ENCODE measurements at regions not wholly inside any gene's neighbourhood (a gene's known extent, or its start where the extent isn't known, plus 50 kb on each side); places are given as distances from the start of the nearest gene placed in this dataset.

DNA sequence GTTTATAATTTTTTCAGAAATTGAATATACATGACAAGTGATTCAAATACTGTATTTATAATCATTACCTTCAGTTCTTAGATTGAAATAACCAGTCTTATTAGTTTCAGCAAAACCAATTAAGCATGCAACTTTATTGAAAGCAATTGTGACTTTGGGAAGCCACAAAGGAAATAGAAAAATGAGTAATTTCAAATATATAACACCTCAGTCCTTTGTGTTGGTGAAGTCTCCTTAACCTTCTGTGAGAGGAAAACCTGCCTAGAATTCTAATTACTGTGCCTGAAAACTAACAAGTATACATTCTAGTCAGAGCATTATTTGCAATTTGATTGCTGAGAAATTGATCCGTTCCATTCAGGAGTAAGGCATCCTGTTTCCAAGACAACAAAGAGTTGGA lies 95.8 kb downstream of the S1PR1 start:
- DNase-seq (ENCODE audit: low read depth), result no peak
- no peak overlapping the region for H3K4me3 ChIP-seq (ENCODE audit: control insufficient read depth, low read depth, low read length)
- TF ChIP-seq, protein P1, sequence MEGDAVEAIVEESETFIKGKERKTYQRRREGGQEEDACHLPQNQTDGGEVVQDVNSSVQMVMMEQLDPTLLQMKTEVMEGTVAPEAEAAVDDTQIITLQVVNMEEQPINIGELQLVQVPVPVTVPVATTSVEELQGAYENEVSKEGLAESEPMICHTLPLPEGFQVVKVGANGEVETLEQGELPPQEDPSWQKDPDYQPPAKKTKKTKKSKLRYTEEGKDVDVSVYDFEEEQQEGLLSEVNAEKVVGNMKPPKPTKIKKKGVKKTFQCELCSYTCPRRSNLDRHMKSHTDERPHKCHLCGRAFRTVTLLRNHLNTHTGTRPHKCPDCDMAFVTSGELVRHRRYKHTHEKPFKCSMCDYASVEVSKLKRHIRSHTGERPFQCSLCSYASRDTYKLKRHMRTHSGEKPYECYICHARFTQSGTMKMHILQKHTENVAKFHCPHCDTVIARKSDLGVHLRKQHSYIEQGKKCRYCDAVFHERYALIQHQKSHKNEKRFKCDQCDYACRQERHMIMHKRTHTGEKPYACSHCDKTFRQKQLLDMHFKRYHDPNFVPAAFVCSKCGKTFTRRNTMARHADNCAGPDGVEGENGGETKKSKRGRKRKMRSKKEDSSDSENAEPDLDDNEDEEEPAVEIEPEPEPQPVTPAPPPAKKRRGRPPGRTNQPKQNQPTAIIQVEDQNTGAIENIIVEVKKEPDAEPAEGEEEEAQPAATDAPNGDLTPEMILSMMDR (conservative IDR thresholded peaks at IDR 0.05; ENCODE audit: control insufficient read depth, insufficient read depth, low read depth, low read length), result no peak

DNA sequence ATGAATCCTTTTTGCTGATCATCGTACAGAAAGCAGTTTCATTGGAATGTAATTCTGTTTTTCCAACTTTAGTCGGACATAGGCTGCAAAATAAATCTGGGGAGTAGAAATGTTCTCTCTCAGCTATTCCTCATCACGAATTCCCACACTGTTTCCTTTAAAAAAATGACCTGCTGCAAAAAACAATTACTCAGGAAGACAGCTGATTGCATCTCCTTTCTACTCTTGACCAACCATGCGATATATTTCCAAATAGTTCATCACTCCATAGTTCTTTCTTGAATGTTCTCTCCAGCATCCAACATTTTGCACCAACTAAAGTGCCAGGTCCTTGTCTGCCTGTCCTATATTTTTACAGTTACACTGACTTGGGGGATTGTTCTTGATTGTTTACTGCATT lies 96.4 kb downstream of the S1PR1 start:
- no peak for DNase-seq (ENCODE audit: low read depth)

DNA sequence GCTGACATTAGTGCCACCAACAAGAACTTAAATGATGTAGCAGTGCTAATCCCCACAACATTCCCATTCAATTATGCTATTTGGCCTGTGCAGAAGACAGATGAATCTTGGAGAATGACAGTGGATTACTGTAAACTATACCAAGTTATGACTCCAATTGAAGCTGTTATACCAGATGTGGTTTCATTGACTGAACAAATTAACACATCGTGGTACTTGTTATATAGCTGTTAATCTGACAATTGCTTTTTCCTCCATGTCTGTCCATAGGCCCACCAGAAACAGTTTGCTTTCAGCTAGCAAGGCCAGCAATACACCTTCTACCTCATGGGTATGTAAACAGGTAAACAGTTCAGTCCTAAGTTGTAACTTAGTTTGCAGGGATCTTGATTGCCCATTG lies 101.1 kb downstream of the S1PR1 start:
- DNase-seq (ENCODE audit: low read depth), result no peak
- H3K4me3 ChIP-seq (ENCODE audit: control insufficient read depth, low read depth, low read length), result no peak overlapping the region

More for the DNA sequence above, 96.4 kb downstream of the S1PR1 start:
- no peak overlapping the region for H3K4me3 ChIP-seq (ENCODE audit: control insufficient read depth, low read depth, low read length)
- TF ChIP-seq, protein P1 (conservative IDR thresholded peaks at IDR 0.05; ENCODE audit: control insufficient read depth, insufficient read depth, low read depth, low read length), result no peak

DNA sequence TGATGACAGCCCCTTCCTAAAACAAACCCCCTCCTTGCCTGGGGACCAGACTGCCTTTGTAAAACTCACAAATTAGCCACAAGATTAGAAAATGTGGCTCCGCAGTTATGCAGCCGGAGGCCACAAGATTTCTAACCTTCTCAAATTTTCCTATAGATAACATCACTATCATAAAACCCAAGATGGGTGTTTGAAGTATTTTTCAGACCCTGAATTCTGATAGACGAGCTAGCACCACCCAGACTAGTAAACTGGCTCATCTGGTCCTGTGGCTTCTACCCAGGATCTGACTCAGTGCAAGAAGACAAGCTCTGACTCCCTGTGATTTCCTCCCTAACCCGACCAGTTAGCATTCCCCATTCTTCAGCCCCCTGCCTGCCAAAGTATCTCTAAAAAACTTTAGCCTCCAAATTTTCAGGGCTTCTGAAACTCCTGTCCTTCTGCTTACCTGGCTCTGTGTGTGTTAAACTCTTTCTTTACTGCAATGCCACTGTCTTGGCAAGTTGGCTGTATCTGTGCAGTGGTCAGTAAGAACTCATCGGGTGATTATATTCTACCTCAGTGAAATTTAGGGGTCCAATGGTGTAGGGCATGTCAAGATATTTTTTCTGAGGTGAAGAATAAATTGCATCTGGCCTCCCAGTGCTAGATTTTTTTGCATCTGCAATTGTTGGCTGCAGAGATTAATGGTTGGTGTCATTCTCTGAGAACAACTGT lies 102.1 kb downstream of the S1PR1 start:
- DNase-seq (ENCODE audit: low read depth), result peak; percentile 35
- TF ChIP-seq, protein P1 (conservative IDR thresholded peaks at IDR 0.05; ENCODE audit: control insufficient read depth, insufficient read depth, low read depth, low read length), result no peak
- no peak overlapping the region for H3K4me3 ChIP-seq (ENCODE audit: control insufficient read depth, low read depth, low read length)

More for the DNA sequence above, 101.1 kb downstream of the S1PR1 start:
- TF ChIP-seq, protein P1 (conservative IDR thresholded peaks at IDR 0.05; ENCODE audit: control insufficient read depth, insufficient read depth, low read depth, low read length), result no peak

DNA sequence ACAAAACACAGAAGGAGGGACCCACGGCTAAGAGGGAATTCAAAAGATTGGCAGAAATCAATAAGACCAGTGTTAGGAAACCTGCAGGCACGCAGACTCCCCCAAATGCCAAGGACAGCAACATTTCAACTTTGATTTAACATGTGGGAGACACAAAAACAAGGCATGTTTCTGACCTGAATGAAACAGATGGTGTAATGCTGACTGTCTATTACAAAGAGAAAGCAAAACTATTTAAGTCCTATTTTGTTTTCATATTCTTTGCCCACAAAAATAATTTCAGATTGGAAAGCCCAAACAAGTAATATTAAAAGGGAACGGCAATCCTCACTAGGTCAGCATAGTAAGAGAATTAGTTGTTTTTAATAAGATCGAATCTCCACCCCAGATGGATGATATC lies 107.9 kb downstream of the S1PR1 start:
- TF ChIP-seq, protein P1 (conservative IDR thresholded peaks at IDR 0.05; ENCODE audit: control insufficient read depth, insufficient read depth, low read depth, low read length), result no peak
- no peak for DNase-seq (ENCODE audit: low read depth)
- H3K4me3 ChIP-seq (ENCODE audit: control insufficient read depth, low read depth, low read length), result no peak overlapping the region

DNA sequence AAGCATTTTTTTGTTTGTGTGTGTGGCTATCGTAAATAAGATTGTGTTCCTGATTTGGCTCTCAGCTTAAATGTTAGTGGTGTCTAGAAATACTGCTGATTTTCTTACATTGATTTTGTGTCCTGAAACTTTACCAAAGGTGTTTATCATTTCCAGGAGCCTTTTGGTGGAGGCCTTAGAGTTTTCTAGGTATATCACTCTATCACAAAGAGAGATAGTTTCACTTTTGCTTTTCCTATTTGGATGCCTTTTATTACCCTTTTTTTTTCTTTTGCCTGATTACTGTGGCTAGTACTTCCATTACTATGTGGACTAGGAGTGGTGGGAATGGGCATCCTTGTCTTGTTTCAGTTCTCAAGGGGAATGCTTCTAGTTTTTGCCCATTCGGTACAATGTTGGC lies 109.6 kb downstream of the S1PR1 start:
- TF ChIP-seq, protein P1 (conservative IDR thresholded peaks at IDR 0.05; ENCODE audit: control insufficient read depth, insufficient read depth, low read depth, low read length), result no peak
- no peak overlapping the region for H3K4me3 ChIP-seq (ENCODE audit: control insufficient read depth, low read depth, low read length)
- no peak for DNase-seq (ENCODE audit: low read depth)
